ENCODE measurements at regions not wholly inside any gene's neighbourhood (a gene's known extent, or its start where the extent isn't known, plus 50 kb on each side); places are given as distances from the start of the nearest gene placed in this dataset.

DNA sequence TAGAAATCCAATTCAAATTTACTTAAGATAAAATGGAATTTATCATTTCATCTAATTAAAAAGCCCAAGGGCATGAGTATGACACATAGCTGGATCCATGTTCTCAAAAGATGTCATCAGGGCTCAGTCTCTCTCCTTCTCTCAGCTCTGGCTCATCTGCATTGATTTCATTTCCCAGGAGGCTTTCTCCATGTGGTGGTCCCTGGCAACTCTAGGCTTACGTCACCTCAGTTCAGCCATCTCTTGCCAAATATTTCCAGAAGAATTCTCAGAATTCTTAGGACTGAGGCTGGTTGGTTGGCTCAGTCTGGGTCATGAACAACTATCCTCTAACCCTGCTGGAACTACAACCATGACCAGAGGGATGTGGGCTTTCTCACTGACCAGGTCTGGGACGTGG, 65.3 kb downstream of the FOS start:
- intact Hi-C loops (cut with DNase I; ENCODE audit: low total_unique reads) (no loop called here), in situ Hi-C loops (cut with MboI; ENCODE audit: low pct_ligation_motif_present in 1 of 4, low pct_unique_long_range_greater_than_20kb in 1 of 4, low sequenced_read_pairs in 3 of 4) (no loop called here)
- no peak overlapping the region for H3K27ac ChIP-seq
- H3K27me3 ChIP-seq = no peaks in the 10 kb centered on the region
- no peaks in the 10 kb centered on the region for H3K36me3 ChIP-seq
- no peaks in the 10 kb centered on the region for H3K9me3 ChIP-seq
- H3K4me3 ChIP-seq = no peak overlapping the region
- H3K4me1 ChIP-seq = peaks cover 0 to 22% (median 1%) of the 10 kb centered on the region in 4 donors
- WGBS, 2 donors (ENCODE audit: low coverage in 1 of 2) = 50 to 80% methylated on average over 1 to 2 of the region's 2 CpGs
- TF ChIP-seq POLR2AphosphoS5 (IDR thresholded peaks at IDR 0.05) (no peak), POLR2A (IDR thresholded peaks at IDR 0.05) (no peak), EP300 (IDR thresholded peaks at IDR 0.05; ENCODE audit: low read depth) (no peak)
- TF ChIP-seq, protein P1, sequence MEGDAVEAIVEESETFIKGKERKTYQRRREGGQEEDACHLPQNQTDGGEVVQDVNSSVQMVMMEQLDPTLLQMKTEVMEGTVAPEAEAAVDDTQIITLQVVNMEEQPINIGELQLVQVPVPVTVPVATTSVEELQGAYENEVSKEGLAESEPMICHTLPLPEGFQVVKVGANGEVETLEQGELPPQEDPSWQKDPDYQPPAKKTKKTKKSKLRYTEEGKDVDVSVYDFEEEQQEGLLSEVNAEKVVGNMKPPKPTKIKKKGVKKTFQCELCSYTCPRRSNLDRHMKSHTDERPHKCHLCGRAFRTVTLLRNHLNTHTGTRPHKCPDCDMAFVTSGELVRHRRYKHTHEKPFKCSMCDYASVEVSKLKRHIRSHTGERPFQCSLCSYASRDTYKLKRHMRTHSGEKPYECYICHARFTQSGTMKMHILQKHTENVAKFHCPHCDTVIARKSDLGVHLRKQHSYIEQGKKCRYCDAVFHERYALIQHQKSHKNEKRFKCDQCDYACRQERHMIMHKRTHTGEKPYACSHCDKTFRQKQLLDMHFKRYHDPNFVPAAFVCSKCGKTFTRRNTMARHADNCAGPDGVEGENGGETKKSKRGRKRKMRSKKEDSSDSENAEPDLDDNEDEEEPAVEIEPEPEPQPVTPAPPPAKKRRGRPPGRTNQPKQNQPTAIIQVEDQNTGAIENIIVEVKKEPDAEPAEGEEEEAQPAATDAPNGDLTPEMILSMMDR (IDR thresholded peaks at IDR 0.05) = no peak
- no peak for DNase-seq

DNA sequence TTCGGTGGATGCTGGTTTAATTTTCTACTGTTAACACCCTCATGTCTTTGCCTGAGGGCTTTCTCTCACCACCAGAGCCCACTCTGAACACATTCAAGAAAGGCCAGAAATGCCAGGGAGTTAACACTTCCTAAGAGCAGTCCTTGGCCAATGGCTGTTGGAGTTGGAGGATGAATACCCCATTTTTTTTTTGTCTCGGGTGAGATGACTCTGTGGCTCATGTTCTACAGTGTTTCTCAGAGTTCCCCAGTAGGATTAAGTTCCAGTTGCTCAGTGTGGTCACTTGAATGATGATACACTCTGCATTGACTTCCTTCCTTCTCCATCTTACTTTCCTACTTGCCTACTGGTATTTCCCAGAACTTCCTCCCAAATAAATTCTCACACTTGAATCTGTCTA, 65.8 kb downstream of the FOS start:
- H3K9me3 ChIP-seq = no peaks in the 10 kb centered on the region
- in situ Hi-C loops (cut with MboI; ENCODE audit: low pct_ligation_motif_present in 1 of 4, low pct_unique_long_range_greater_than_20kb in 1 of 4, low sequenced_read_pairs in 3 of 4) = no loop called here
- 49 to 82% methylated on average over 2 of the region's 2 CpGs for WGBS, 2 donors (ENCODE audit: low coverage in 1 of 2)
- intact Hi-C loops (cut with DNase I; ENCODE audit: low total_unique reads) = no loop called here
- no peak overlapping the region for H3K27ac ChIP-seq
- peaks cover 0 to 20% (median 1%) of the 10 kb centered on the region in 4 donors for H3K4me1 ChIP-seq
- no peaks in the 10 kb centered on the region for H3K36me3 ChIP-seq
- H3K27me3 ChIP-seq = no peaks in the 10 kb centered on the region
- no peak for DNase-seq
- TF ChIP-seq EP300 (IDR thresholded peaks at IDR 0.05; ENCODE audit: low read depth) (no peak), POLR2A (IDR thresholded peaks at IDR 0.05) (no peak), POLR2AphosphoS5 (IDR thresholded peaks at IDR 0.05) (no peak)
- TF ChIP-seq, protein P1 (IDR thresholded peaks at IDR 0.05) = no peak
- no peak overlapping the region for H3K4me3 ChIP-seq

DNA sequence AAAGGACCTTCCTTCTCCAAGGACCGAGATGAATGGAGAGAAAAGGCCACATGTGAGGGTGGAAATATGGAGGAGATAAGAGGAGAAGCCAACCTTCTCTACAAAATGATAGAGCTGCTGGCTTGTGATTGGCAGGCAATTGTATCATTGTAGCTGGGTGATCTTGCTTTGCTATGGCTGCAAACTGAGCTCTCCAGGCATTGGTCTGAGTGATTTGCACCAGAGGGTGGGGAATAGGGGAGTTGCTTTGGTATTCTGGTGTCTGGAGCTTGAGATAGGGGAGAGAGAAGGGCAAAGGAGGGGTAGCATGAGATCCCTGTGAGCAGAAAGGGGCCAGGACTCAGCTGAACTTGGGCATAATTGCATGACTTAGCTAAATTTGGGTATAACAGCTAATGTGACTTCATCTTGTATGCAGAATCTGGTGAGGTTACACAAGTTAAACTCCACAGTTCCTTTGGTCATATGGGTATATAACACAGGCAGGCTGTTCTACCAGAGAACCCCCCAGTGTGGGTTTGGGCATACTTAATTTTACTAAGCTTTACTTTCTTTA, 72.0 kb downstream of the FOS start:
- Histone ChIP-seq H3K27me3 (no peaks in the 10 kb centered on the region), H3K4me3 (no peak overlapping the region), H3K27ac (no peak overlapping the region), H3K36me3 (no peaks in the 10 kb centered on the region), H3K4me1 (no peaks in the 10 kb centered on the region), H3K9me3 (no peaks in the 10 kb centered on the region)
- no peak for DNase-seq
- 81 to 100% methylated on average over 1 of the region's 1 CpG for WGBS, 2 donors (ENCODE audit: low coverage in 1 of 2)
- intact Hi-C loops (cut with DNase I; ENCODE audit: low total_unique reads) (no loop called here), in situ Hi-C loops (cut with MboI; ENCODE audit: low pct_ligation_motif_present in 1 of 4, low pct_unique_long_range_greater_than_20kb in 1 of 4, low sequenced_read_pairs in 3 of 4) (no loop called here)
- TF ChIP-seq, protein P1 (IDR thresholded peaks at IDR 0.05) = no peak
- TF ChIP-seq EP300 (IDR thresholded peaks at IDR 0.05; ENCODE audit: low read depth) = no peak
- TF ChIP-seq POLR2A (IDR thresholded peaks at IDR 0.05) = no peak
- TF ChIP-seq POLR2AphosphoS5 (IDR thresholded peaks at IDR 0.05) = no peak

DNA sequence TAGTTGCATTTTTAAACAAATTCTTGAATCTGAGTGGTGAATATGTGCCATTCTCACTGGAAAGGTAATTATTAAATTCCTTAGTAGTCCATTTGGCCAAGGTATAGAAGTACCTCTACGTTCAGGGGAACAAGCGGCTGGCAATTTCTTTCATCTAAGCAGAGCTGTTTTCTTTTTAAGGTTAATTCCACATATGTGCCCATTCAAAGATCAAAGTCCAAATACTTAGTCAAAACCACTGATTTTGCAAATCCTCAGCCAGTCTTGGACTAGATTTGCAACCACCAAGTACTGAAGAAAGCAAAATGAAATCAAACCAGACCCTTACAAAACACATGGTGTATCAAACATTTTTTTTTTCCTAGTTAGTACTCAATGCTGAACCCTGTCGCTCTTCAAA, 68.7 kb upstream of the JDP2 start:
- Histone ChIP-seq H3K27ac (no peak overlapping the region), H3K27me3 (no peaks in the 10 kb centered on the region), H3K9me3 (no peaks in the 10 kb centered on the region), H3K36me3 (no peaks in the 10 kb centered on the region), H3K4me1 (no peaks in the 10 kb centered on the region), H3K4me3 (no peak overlapping the region)
- in situ Hi-C loops (cut with MboI; ENCODE audit: low pct_ligation_motif_present in 1 of 4, low pct_unique_long_range_greater_than_20kb in 1 of 4, low sequenced_read_pairs in 3 of 4) (no loop called here), intact Hi-C loops (cut with DNase I; ENCODE audit: low total_unique reads) (no loop called here)
- no peak for DNase-seq
- WGBS, 2 donors (ENCODE audit: low coverage in 1 of 2) = 76 to 90% methylated on average over 3 of the region's 3 CpGs
- TF ChIP-seq POLR2A (IDR thresholded peaks at IDR 0.05) = no peak
- TF ChIP-seq, protein P1 (IDR thresholded peaks at IDR 0.05) = no peak
- no peak for TF ChIP-seq EP300 (IDR thresholded peaks at IDR 0.05; ENCODE audit: low read depth)
- no peak for TF ChIP-seq POLR2AphosphoS5 (IDR thresholded peaks at IDR 0.05)
